Chondrocyte (in vitro differentiated cells): ENCODE measurements at regions not wholly inside any gene's neighbourhood (a gene's known extent, or its start where the extent isn't known, plus 50 kb on each side); places are given as distances from the start of the nearest gene placed in this dataset.

ENCODE experiments used
- DNase-seq: peaks from one replicate; pipeline ENCODE4 v3.0.0; 2021; ENCODE audit warnings: mixed read lengths, low spot score
- H3K27ac Mint-ChIP-seq: one replicate; pipeline ENCODE4 v1.8.0; 2021; ENCODE audit warnings: mild to moderate bottlenecking, moderate library complexity, mixed read lengths; ENCODE audit not compliant: unreplicated experiment
- H3K27me3 Mint-ChIP-seq: 2 replicates; pipeline ENCODE4 v1.8.0; 2021; ENCODE audit warnings: low read depth, mixed read lengths
- H3K36me3 Mint-ChIP-seq: 2 replicates; pipeline ENCODE4 v1.8.0; 2021; ENCODE audit warnings: low read depth, mixed read lengths
- H3K4me1 Mint-ChIP-seq: 2 replicates; pipeline ENCODE4 v1.8.0; 2021; ENCODE audit warnings: low read depth, mild to moderate bottlenecking, mixed read lengths
- H3K4me3 Mint-ChIP-seq: one replicate; pipeline ENCODE4 v1.8.0; 2021; ENCODE audit warnings: mild to moderate bottlenecking, moderate library complexity, mixed read lengths; ENCODE audit not compliant: unreplicated experiment
- H3K9me3 Mint-ChIP-seq: 2 replicates; pipeline ENCODE4 v1.8.0; 2021; ENCODE audit warnings: low read depth, mixed read lengths
- TF ChIP-seq, protein P1 (sequence below): fragments of 200-600 bp; sonication (generic); IDR thresholded peaks from 2 replicates; pipeline ENCODE4 v1.5.0; 2021; ENCODE audit warnings: antibody characterized with exemption, mild to moderate bottlenecking, moderate library complexity

- H3K4me1 Mint-ChIP-seq: peaks cover 12% of the 10 kb centered on the region
- peaks cover 4% of the 10 kb centered on the region for H3K9me3 Mint-ChIP-seq
- no peak for DNase-seq
- TF ChIP-seq, protein P1, sequence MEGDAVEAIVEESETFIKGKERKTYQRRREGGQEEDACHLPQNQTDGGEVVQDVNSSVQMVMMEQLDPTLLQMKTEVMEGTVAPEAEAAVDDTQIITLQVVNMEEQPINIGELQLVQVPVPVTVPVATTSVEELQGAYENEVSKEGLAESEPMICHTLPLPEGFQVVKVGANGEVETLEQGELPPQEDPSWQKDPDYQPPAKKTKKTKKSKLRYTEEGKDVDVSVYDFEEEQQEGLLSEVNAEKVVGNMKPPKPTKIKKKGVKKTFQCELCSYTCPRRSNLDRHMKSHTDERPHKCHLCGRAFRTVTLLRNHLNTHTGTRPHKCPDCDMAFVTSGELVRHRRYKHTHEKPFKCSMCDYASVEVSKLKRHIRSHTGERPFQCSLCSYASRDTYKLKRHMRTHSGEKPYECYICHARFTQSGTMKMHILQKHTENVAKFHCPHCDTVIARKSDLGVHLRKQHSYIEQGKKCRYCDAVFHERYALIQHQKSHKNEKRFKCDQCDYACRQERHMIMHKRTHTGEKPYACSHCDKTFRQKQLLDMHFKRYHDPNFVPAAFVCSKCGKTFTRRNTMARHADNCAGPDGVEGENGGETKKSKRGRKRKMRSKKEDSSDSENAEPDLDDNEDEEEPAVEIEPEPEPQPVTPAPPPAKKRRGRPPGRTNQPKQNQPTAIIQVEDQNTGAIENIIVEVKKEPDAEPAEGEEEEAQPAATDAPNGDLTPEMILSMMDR: no peak
- H3K36me3 Mint-ChIP-seq: no peaks in the 10 kb centered on the region
- no peaks in the 10 kb centered on the region for H3K27me3 Mint-ChIP-seq
- no peak overlapping the region for H3K4me3 Mint-ChIP-seq
- H3K27ac Mint-ChIP-seq: no peak overlapping the region
These were observed 534.9 kb upstream of the GRAMD2B start for GRCh38 chr5:125888358-125888757.

GRCh38 chr5:125890511-125890931 is 532.7 kb upstream of the GRAMD2B start:
- Mint-ChIP-seq H3K36me3 (no peaks in the 10 kb centered on the region), H3K27me3 (no peaks in the 10 kb centered on the region), H3K9me3 (peaks cover 4% of the 10 kb centered on the region), H3K4me1 (peaks cover 19% of the 10 kb centered on the region), H3K27ac (no peak overlapping the region), H3K4me3 (no peak overlapping the region)
- TF ChIP-seq, protein P1: no peak
- DNase-seq: no peak

- Mint-ChIP-seq H3K36me3 (no peaks in the 10 kb centered on the region), H3K4me1 (peaks cover 19% of the 10 kb centered on the region), H3K4me3 (no peak overlapping the region), H3K27me3 (no peaks in the 10 kb centered on the region), H3K27ac (no peak overlapping the region), H3K9me3 (peaks cover 4% of the 10 kb centered on the region)
- DNase-seq: no peak
- TF ChIP-seq, protein P1: no peak
These were observed 532.0 kb upstream of the GRAMD2B start for GRCh38 chr5:125891061-125891725.

DNA sequence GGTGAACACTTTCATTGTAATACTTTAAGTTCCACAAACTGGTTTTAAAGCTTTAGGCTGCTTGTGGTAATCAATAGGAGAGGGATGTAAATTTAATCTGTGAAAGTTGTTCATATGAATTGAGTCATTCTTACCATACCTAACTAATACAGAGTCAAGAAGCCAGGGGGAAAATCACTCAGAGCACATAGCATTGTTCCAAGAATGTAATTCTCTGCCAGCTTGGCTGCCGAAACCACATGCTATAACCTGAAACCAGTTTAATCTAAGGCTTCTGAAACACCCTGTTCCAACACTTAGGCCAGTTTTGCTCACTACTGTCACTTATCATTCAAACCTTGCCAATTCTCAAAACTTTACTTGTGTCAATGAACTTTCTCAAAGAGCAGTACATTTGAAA is 528.8 kb upstream of the GRAMD2B start:
- peaks cover 4% of the 10 kb centered on the region for H3K9me3 Mint-ChIP-seq
- H3K27me3 Mint-ChIP-seq: no peaks in the 10 kb centered on the region
- H3K27ac Mint-ChIP-seq: no peak overlapping the region
- no peaks in the 10 kb centered on the region for H3K36me3 Mint-ChIP-seq
- peaks cover 19% of the 10 kb centered on the region for H3K4me1 Mint-ChIP-seq
- no peak for DNase-seq
- TF ChIP-seq, protein P1: no peak
- H3K4me3 Mint-ChIP-seq: no peak overlapping the region

- TF ChIP-seq, protein P1: no peak
- Mint-ChIP-seq H3K9me3 (peaks cover 4% of the 10 kb centered on the region), H3K36me3 (no peaks in the 10 kb centered on the region), H3K4me3 (no peak overlapping the region), H3K27me3 (no peaks in the 10 kb centered on the region), H3K4me1 (peaks cover 10% of the 10 kb centered on the region), H3K27ac (no peak overlapping the region)
- DNase-seq: no peak
These were observed 526.8 kb upstream of the GRAMD2B start for GRCh38 chr5:125896368-125896767.
